ENCODE measurements at regions not wholly inside any gene's neighbourhood (a gene's known extent, or its start where the extent isn't known, plus 50 kb on each side); places are given as distances from the start of the nearest gene placed in this dataset.

DNA sequence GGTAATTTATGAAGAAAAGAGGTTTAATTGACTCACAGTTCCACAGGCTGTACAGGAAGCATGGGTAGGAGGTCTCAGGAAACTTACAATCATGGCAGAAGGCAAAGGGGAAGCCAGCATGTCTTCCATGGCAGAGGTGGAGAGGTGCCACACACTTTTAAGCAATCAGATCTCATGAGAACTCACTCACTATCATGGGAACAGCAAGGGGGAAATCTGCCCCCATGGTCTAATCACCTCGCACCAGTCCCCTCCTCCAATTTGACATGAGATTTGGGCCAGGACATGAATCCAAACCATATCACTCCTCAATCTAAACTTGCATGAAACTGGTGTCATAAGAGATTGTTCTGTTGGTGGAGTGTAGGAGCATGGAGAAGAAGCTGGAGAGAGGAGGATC lies 51.6 kb upstream of the CCN6 start:
- Histone ChIP-seq H3K9me2 (ENCODE audit: insufficient read depth, low read length) (no peaks in the 10 kb centered on the region), H3K27ac (ENCODE audit: low read length) (no peak overlapping the region), H4K20me1 (ENCODE audit: insufficient read depth) (no peaks in the 10 kb centered on the region), H3K36me3 (ENCODE audit: insufficient read depth, low read length) (no peaks in the 10 kb centered on the region), H3K9me3 (ENCODE audit: low read length) (no peaks in the 10 kb centered on the region), H3K4me2 (ENCODE audit: low read length) (no peak overlapping the region), H2AFZ (ENCODE audit: low read depth, low read length) (no peak overlapping the region), H3F3A (ENCODE audit: insufficient read depth, low read length, poor library complexity, severe bottlenecking) (no peaks in the 10 kb centered on the region), H3K9ac (ENCODE audit: low read length) (no peak overlapping the region), H3K4me3 (ENCODE audit: low read length) (no peak overlapping the region), H3K79me2 (replicated peaks; ENCODE audit: insufficient read depth, low read length) (no peaks in the 10 kb centered on the region), H3K27me3 (ENCODE audit: insufficient read depth, low read depth, low read length) (no peaks in the 10 kb centered on the region)
- TF ChIP-seq, protein P1, sequence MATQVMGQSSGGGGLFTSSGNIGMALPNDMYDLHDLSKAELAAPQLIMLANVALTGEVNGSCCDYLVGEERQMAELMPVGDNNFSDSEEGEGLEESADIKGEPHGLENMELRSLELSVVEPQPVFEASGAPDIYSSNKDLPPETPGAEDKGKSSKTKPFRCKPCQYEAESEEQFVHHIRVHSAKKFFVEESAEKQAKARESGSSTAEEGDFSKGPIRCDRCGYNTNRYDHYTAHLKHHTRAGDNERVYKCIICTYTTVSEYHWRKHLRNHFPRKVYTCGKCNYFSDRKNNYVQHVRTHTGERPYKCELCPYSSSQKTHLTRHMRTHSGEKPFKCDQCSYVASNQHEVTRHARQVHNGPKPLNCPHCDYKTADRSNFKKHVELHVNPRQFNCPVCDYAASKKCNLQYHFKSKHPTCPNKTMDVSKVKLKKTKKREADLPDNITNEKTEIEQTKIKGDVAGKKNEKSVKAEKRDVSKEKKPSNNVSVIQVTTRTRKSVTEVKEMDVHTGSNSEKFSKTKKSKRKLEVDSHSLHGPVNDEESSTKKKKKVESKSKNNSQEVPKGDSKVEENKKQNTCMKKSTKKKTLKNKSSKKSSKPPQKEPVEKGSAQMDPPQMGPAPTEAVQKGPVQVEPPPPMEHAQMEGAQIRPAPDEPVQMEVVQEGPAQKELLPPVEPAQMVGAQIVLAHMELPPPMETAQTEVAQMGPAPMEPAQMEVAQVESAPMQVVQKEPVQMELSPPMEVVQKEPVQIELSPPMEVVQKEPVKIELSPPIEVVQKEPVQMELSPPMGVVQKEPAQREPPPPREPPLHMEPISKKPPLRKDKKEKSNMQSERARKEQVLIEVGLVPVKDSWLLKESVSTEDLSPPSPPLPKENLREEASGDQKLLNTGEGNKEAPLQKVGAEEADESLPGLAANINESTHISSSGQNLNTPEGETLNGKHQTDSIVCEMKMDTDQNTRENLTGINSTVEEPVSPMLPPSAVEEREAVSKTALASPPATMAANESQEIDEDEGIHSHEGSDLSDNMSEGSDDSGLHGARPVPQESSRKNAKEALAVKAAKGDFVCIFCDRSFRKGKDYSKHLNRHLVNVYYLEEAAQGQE (IDR thresholded peaks at IDR 0.05; ENCODE audit: borderline replicate concordance) = no peak
- TF ChIP-seq EP300 (conservative IDR thresholded peaks at IDR 0.05; ENCODE audit: poor library complexity, severe bottlenecking) (no peak), EZH2 (IDR thresholded peaks at IDR 0.05; ENCODE audit: borderline replicate concordance, insufficient read depth, low read length, poor library complexity, severe bottlenecking) (no peak), TAF1 (IDR thresholded peaks at IDR 0.05; ENCODE audit: low read depth) (no peak), SMC3 (conservative IDR thresholded peaks at IDR 0.05; ENCODE audit: poor library complexity) (no peak), RAD21 (conservative IDR thresholded peaks at IDR 0.05) (no peak), MXI1 (conservative IDR thresholded peaks at IDR 0.05; ENCODE audit: poor library complexity, severe bottlenecking) (no peak), POLR2AphosphoS5 (IDR thresholded peaks at IDR 0.05) (no peak)
- TF ChIP-seq, protein P2, sequence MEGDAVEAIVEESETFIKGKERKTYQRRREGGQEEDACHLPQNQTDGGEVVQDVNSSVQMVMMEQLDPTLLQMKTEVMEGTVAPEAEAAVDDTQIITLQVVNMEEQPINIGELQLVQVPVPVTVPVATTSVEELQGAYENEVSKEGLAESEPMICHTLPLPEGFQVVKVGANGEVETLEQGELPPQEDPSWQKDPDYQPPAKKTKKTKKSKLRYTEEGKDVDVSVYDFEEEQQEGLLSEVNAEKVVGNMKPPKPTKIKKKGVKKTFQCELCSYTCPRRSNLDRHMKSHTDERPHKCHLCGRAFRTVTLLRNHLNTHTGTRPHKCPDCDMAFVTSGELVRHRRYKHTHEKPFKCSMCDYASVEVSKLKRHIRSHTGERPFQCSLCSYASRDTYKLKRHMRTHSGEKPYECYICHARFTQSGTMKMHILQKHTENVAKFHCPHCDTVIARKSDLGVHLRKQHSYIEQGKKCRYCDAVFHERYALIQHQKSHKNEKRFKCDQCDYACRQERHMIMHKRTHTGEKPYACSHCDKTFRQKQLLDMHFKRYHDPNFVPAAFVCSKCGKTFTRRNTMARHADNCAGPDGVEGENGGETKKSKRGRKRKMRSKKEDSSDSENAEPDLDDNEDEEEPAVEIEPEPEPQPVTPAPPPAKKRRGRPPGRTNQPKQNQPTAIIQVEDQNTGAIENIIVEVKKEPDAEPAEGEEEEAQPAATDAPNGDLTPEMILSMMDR (IDR thresholded peaks at IDR 0.05; ENCODE audit: poor library complexity, severe bottlenecking) = no peak
